HCT116 (cell line): ENCODE measurements at regions not wholly inside any gene's neighbourhood (a gene's known extent, or its start where the extent isn't known, plus 50 kb on each side); places are given as distances from the start of the nearest gene placed in this dataset.

Source experiments
- ATAC-seq: fragments of 200-7000 bp; cut with Tn5 transposase; 2 replicates; pipeline ENCODE4 v1.9.1; 2020; ENCODE audit warnings: mild to moderate bottlenecking, moderate library complexity
- BruUV-seq: library from RNA; stranded (reverse); fragments of 400-500 nt; replicated peaks from 2 replicates; lab custom pipeline; 2021; lab: Mats Ljungman, UMichigan
- CTCF ChIA-PET: fragments of 300-600 bp; sonication (Branson Sonifier 250); formaldehyde crosslinking; loops from one replicate; lab custom pipeline; 2021; ENCODE audit warnings: antibody characterized with exemption; lab: Charles Lee
- POLR2A ChIA-PET: fragments of 300-600, 350-600 bp; sonication (Branson Sonifier 250); formaldehyde crosslinking; loops from one replicate; lab custom pipeline; 2021; ENCODE audit warnings: antibody characterized with exemption; lab: Charles Lee
- RAD21 ChIA-PET, 2 experiments: fragments of 300-600 bp; sonication (Branson Sonifier 250); formaldehyde crosslinking; loops; one replicate each; lab custom pipeline; 2023; ENCODE audit warnings: low total read pairs in 2 of 2; ENCODE audit not compliant: uncharacterized antibody in 2 of 2, unreplicated experiment in 2 of 2, low non-redundant PET in 1 of 2; lab: Charles Lee
- DNase-seq: peaks from one replicate; pipeline ENCODE4 v3.0.0-alpha.2; 2010; ENCODE audit warnings: low read depth, low spot score
- H2AFZ ChIP-seq: fragments of 200-600 bp; shearing (Covaris generic), sonication (generic); 2 replicates; pipeline ENCODE4 v1.6.1; 2017; ENCODE audit warnings: low read depth, mixed run types, mixed read lengths, antibody characterized with exemption, low read length; ENCODE audit not compliant: poor library complexity, severe bottlenecking
- H3K27ac ChIP-seq: 2 replicates; pipeline ENCODE4 v1.5.1; 2012; ENCODE audit warnings: low read depth, low read length
- H3K27me3 ChIP-seq: fragments of 200-600 bp; sonication (generic); 2 replicates; pipeline ENCODE4 v1.6.1; 2016; ENCODE audit warnings: mixed run types, low read length, mixed read lengths; ENCODE audit not compliant: insufficient read depth
- H3K36me3 ChIP-seq, 2 experiments: fragments of 200-500 bp in 1 of 2; fragments of 200-600 bp in 1 of 2; sonication (Bioruptor generic) in 1 of 2; sonication (generic) in 1 of 2; 2 replicates each; pipeline versions ENCODE4 v1.5.1 to v1.6.1; 2014 to 2016; ENCODE audit warnings: low read length in 2 of 2, inconsistent platforms in 1 of 2, mixed read lengths in 1 of 2, mixed run types in 1 of 2; ENCODE audit not compliant: insufficient read depth in 2 of 2, control insufficient read depth in 1 of 2
- H3K4me1 ChIP-seq, 2 experiments: fragments of 200-600 bp in 1 of 2; sonication (generic) in 1 of 2; 2 replicates each; pipeline versions ENCODE4 v1.5.1 to v1.6.1; 2012 to 2017; ENCODE audit warnings: low read length in 2 of 2, inconsistent platforms in 1 of 2, mild to moderate bottlenecking in 1 of 2, mixed read lengths in 1 of 2, mixed run types in 1 of 2, moderate library complexity in 1 of 2; ENCODE audit not compliant: insufficient read depth in 2 of 2, control insufficient read depth in 1 of 2
- H3K4me2 ChIP-seq: fragments of 200-600 bp; sonication (generic); 2 replicates; pipeline ENCODE4 v1.6.1; 2017; ENCODE audit warnings: mixed run types, low read length, mixed read lengths
- H3K4me3 ChIP-seq, 2 experiments: fragments of 200-600 bp in 1 of 2; sonication (generic) in 1 of 2; replicated peaks in 1 of 2; 2 replicates each; pipeline ENCODE4 v1.5.1; 2011 to 2016; ENCODE audit warnings: low read length in 2 of 2, control low read depth in 1 of 2, low read depth in 1 of 2, mild to moderate bottlenecking in 1 of 2, mixed read lengths in 1 of 2, mixed run types in 1 of 2
- H3K79me2 ChIP-seq: fragments of 200-600 bp; sonication (generic); 2 replicates; pipeline ENCODE4 v1.6.1; 2017; ENCODE audit warnings: mild to moderate bottlenecking, mixed run types, low read length, moderate library complexity, mixed read lengths; ENCODE audit not compliant: insufficient read depth
- H3K9ac ChIP-seq: fragments of 200-600 bp; sonication (generic); 2 replicates; pipeline ENCODE4 v1.6.1; 2016; ENCODE audit warnings: low read length, mixed read lengths
- H3K9me2 ChIP-seq: fragments of 200-600 bp; sonication (generic), shearing (Covaris generic); 2 replicates; pipeline ENCODE4 v1.6.1; 2017; ENCODE audit warnings: mixed run types, mild to moderate bottlenecking, moderate library complexity; ENCODE audit not compliant: insufficient read depth
- H3K9me3 ChIP-seq, 2 experiments: fragments of 200-500 bp in 1 of 2; fragments of 200-600 bp in 1 of 2; sonication (Bioruptor generic) in 1 of 2; sonication (generic) in 1 of 2; 2 replicates each; pipeline ENCODE4 v1.6.1; 2014 to 2017; ENCODE audit warnings: low read length in 2 of 2, mixed read lengths in 2 of 2, inconsistent platforms in 1 of 2, low read depth in 1 of 2, mild to moderate bottlenecking in 1 of 2, mixed run types in 1 of 2, moderate library complexity in 1 of 2; ENCODE audit not compliant: control insufficient read depth in 1 of 2, insufficient read depth in 1 of 2
- H4K20me1 ChIP-seq: fragments of 200-600 bp; sonication (generic), shearing (Covaris generic); 2 replicates; pipeline ENCODE4 v1.6.1; 2017; ENCODE audit warnings: mixed run types, mild to moderate bottlenecking, moderate library complexity; ENCODE audit not compliant: insufficient read depth
- CBX3 ChIP-seq: IDR thresholded peaks from 2 replicates; pipeline ENCODE4 v1.6.1; 2012; ENCODE audit warnings: low read depth
- CEBPB ChIP-seq: IDR thresholded peaks from 2 replicates; pipeline ENCODE4 v1.6.1; 2012; ENCODE audit warnings: low read depth
- ELF1 ChIP-seq: IDR thresholded peaks from 2 replicates; pipeline ENCODE4 v1.6.1; 2012; ENCODE audit warnings: low read depth, borderline replicate concordance
- FOSL1 ChIP-seq: IDR thresholded peaks from 2 replicates; pipeline ENCODE4 v1.6.1; 2012; ENCODE audit warnings: low read depth
- JUND ChIP-seq: IDR thresholded peaks from 2 replicates; pipeline ENCODE4 v1.6.1; 2012
- POLR2A ChIP-seq: IDR thresholded peaks from 2 replicates; pipeline ENCODE4 v1.7.0; 2011; ENCODE audit warnings: borderline replicate concordance; ENCODE audit not compliant: insufficient read depth, insufficient read length; ENCODE audit errors: extremely low read depth
- SIN3A ChIP-seq: IDR thresholded peaks from 2 replicates; pipeline ENCODE4 v1.6.1; 2012; ENCODE audit warnings: low read depth
- SRF ChIP-seq: IDR thresholded peaks from 2 replicates; pipeline ENCODE4 v1.6.1; 2012; ENCODE audit warnings: low read depth
- ZNF274 ChIP-seq: fragments of 200-500 bp; sonication (Bioruptor generic); IDR thresholded peaks from 2 replicates; pipeline ENCODE4 v1.6.1; 2014; ENCODE audit warnings: mild to moderate bottlenecking, low read depth, low read length, inconsistent platforms
- intact Hi-C: fragments of 100-400 bp; cut with micrococcal nuclease; formaldehyde crosslinking; loops from 2 replicates; pipeline ENCODE4 v1.10.0; 2022
- TF ChIP-seq, protein P1 (sequence below), 3 experiments: fragments of 200-600 bp in 1 of 3; sonication (generic) in 1 of 3; IDR thresholded peaks in 2 of 3; conservative IDR thresholded peaks in 1 of 3; 2 replicates each; pipeline ENCODE4 v1.5.1; 2012 to 2017; ENCODE audit warnings: low read depth in 2 of 3, low read length in 2 of 3, antibody characterized with exemption in 1 of 3, borderline replicate concordance in 1 of 3, control low read depth in 1 of 3, mild to moderate bottlenecking in 1 of 3, mixed read lengths in 1 of 3, mixed run types in 1 of 3, moderate library complexity in 1 of 3; ENCODE audit not compliant: insufficient read depth in 1 of 3

GRCh38 chr3:72047221-72047871 is 262.4 kb upstream of the PROK2 start:
- H3K4me1 ChIP-seq = no peaks in the 10 kb centered on the region
- POLR2A ChIA-PET = no interaction called here
- no peak overlapping the region for H3K27ac ChIP-seq
- H3K9me2 ChIP-seq = no peaks in the 10 kb centered on the region
- H3K9me3 ChIP-seq = no peaks in the 10 kb centered on the region
- RAD21 ChIA-PET = no interaction called here
- CTCF ChIA-PET = no interaction called here
- H3K79me2 ChIP-seq = no peaks in the 10 kb centered on the region
- intact Hi-C loops = no loop called here
- H2AFZ ChIP-seq = no peak overlapping the region
- H3K9ac ChIP-seq = no peak overlapping the region
- H3K4me3 ChIP-seq = no peak overlapping the region
- no peak overlapping the region for H3K4me2 ChIP-seq
- H3K36me3 ChIP-seq = no peaks in the 10 kb centered on the region
- DNase-seq (no peak), ATAC-seq (no peak)
- BruUV-seq = no TSS peak
- H3K27me3 ChIP-seq = no peaks in the 10 kb centered on the region
- no peaks in the 10 kb centered on the region for H4K20me1 ChIP-seq
- no peak for TF ChIP-seq SIN3A
- no peak for TF ChIP-seq ZNF274
- TF ChIP-seq SRF = no peak
- TF ChIP-seq JUND = no peak
- TF ChIP-seq POLR2A = no peak
- TF ChIP-seq FOSL1 = no peak
- no peak for TF ChIP-seq CBX3
- TF ChIP-seq CEBPB = no peak

GRCh38 chr3:72044231-72044855 is 259.4 kb upstream of the PROK2 start:
- Histone ChIP-seq H3K36me3 (no peaks in the 10 kb centered on the region), H3K4me1 (no peaks in the 10 kb centered on the region), H3K9me2 (no peaks in the 10 kb centered on the region), H3K9ac (no peak overlapping the region), H3K4me2 (no peak overlapping the region), H3K9me3 (no peaks in the 10 kb centered on the region), H3K79me2 (no peaks in the 10 kb centered on the region), H3K4me3 (no peak overlapping the region), H2AFZ (no peak overlapping the region), H3K27ac (no peak overlapping the region), H4K20me1 (no peaks in the 10 kb centered on the region), H3K27me3 (peaks cover 4% of the 10 kb centered on the region; the same call in 1 of the 2 replicates)
- ATAC-seq (no peak), DNase-seq (no peak)
- no TSS peak for BruUV-seq
- CTCF ChIA-PET = no interaction called here
- TF ChIP-seq ELF1 = no peak
- TF ChIP-seq, protein P1, sequence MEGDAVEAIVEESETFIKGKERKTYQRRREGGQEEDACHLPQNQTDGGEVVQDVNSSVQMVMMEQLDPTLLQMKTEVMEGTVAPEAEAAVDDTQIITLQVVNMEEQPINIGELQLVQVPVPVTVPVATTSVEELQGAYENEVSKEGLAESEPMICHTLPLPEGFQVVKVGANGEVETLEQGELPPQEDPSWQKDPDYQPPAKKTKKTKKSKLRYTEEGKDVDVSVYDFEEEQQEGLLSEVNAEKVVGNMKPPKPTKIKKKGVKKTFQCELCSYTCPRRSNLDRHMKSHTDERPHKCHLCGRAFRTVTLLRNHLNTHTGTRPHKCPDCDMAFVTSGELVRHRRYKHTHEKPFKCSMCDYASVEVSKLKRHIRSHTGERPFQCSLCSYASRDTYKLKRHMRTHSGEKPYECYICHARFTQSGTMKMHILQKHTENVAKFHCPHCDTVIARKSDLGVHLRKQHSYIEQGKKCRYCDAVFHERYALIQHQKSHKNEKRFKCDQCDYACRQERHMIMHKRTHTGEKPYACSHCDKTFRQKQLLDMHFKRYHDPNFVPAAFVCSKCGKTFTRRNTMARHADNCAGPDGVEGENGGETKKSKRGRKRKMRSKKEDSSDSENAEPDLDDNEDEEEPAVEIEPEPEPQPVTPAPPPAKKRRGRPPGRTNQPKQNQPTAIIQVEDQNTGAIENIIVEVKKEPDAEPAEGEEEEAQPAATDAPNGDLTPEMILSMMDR (IDR thresholded peaks at IDR 0.05 in 2 of 3, conservative IDR thresholded peaks at IDR 0.05 in 1 of 3; ENCODE audit: borderline replicate concordance in 1 of 3, insufficient read depth in 1 of 3, low read depth in 2 of 3, low read length in 2 of 3) = no peak
- TF ChIP-seq SIN3A = no peak
- no peak for TF ChIP-seq FOSL1
- no peak for TF ChIP-seq POLR2A
- POLR2A ChIA-PET = no interaction called here
- intact Hi-C loops = no loop called here
- RAD21 ChIA-PET = no interaction called here
